ENCODE measurements at regions not wholly inside any gene's neighbourhood (a gene's known extent, or its start where the extent isn't known, plus 50 kb on each side); places are given as distances from the start of the nearest gene placed in this dataset.

DNA sequence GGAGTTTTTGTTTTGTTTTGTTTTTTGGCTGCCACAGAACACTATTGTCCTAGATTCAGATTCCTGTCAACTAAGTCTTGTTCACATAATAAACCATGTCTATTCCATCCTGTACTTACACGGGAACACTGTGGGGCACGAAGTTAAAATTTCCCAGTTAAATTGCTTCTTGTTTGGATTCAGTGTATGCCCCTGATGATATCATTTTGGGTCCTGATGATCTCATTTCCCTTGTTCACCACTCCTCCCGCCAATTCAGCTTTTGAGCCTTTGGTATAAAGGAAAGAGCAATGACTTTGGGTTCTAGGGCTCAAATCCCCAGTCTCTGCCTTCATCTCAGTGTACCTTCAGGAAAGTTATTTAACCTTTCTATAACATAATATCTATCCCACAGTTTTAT is 333.5 kb downstream of the FBXW7 start:
- Histone ChIP-seq H3K27me3 (no peaks in the 10 kb centered on the region), H3K79me2 (ENCODE audit: low read depth) (no peaks in the 10 kb centered on the region)

DNA sequence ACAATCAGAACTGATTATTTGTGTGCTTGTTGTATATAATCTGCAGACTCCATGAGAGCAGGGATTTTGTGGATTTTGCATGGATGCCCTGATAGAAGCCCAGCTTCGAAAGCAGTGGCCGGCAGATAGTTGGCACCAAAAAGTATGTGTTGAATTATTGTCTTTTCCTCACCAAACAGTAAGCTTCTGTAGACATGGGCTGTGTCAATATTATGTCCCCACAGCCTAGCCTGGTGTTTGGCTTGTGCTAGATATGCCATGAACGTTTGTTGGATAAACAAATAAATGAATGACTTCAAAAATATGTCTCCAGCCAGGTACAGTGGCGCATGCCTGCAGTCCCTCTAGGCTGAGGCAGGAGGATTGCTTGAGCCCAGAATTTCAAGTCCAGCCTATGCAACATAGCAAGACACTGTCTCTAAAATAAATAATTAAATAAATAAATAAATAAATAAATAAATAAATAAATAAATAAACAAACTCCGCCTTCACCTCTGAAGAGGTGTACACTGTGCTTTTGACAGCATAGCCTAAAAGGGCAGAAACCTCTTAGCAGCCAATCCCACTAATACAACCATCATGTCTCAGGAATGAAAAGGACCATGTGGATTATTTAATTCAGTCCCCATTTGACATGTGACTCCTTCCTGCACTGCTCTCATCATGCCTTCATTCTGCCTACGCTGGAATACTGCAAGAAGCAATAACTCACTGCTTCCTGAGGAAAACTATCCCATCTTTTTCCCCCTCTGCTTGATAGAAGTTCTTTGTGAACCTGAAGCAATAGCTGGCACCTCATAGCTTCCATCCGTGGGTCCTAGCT is 335.2 kb downstream of the FBXW7 start:
- H3F3A ChIP-seq (ENCODE audit: low read depth): no peaks in the 10 kb centered on the region
- Mint-ChIP-seq H3K36me3 (no peaks in the 10 kb centered on the region), H3K27me3 (ENCODE audit: insufficient read depth, low read depth) (peaks cover 3% of the 10 kb centered on the region), H3K4me3 (no peak overlapping the region), H3K4me1 (no peaks in the 10 kb centered on the region), H3K9me3 (no peaks in the 10 kb centered on the region), H3K27ac (no peak overlapping the region)
- H3K36me3 ChIP-seq: no peaks in the 10 kb centered on the region
- no peaks in the 10 kb centered on the region for H3K79me2 ChIP-seq (ENCODE audit: low read depth)
- H3K27ac ChIP-seq: no peak overlapping the region
- no peak for DNase-seq (ENCODE audit: low spot score)
- H3K4me1 ChIP-seq: no peaks in the 10 kb centered on the region
- H3K9me3 ChIP-seq (ENCODE audit: low read depth): no peaks in the 10 kb centered on the region
- no peak overlapping the region for H3K9ac ChIP-seq
- H3K4me3 ChIP-seq: no peak overlapping the region
- H3K27me3 ChIP-seq: no peaks in the 10 kb centered on the region
- TF ChIP-seq, protein P1, sequence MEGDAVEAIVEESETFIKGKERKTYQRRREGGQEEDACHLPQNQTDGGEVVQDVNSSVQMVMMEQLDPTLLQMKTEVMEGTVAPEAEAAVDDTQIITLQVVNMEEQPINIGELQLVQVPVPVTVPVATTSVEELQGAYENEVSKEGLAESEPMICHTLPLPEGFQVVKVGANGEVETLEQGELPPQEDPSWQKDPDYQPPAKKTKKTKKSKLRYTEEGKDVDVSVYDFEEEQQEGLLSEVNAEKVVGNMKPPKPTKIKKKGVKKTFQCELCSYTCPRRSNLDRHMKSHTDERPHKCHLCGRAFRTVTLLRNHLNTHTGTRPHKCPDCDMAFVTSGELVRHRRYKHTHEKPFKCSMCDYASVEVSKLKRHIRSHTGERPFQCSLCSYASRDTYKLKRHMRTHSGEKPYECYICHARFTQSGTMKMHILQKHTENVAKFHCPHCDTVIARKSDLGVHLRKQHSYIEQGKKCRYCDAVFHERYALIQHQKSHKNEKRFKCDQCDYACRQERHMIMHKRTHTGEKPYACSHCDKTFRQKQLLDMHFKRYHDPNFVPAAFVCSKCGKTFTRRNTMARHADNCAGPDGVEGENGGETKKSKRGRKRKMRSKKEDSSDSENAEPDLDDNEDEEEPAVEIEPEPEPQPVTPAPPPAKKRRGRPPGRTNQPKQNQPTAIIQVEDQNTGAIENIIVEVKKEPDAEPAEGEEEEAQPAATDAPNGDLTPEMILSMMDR (IDR thresholded peaks at IDR 0.05): no peak
- no peak for TF ChIP-seq EZH2 (IDR thresholded peaks at IDR 0.05)
- TF ChIP-seq EZH2phosphoT487 (IDR thresholded peaks at IDR 0.05): no peak
- H3K4me2 ChIP-seq: no peak overlapping the region
- no peaks in the 10 kb centered on the region for H4K20me1 ChIP-seq (ENCODE audit: low read depth)
- H2AFZ ChIP-seq (replicated peaks): no peak overlapping the region

More for the DNA sequence above, 333.5 kb downstream of the FBXW7 start:
- H3K9ac ChIP-seq: no peak overlapping the region
- no peak overlapping the region for H3K27ac ChIP-seq
- no peaks in the 10 kb centered on the region for H3F3A ChIP-seq (ENCODE audit: low read depth)
- H3K27ac Mint-ChIP-seq: no peak overlapping the region
- H4K20me1 ChIP-seq (ENCODE audit: low read depth): no peaks in the 10 kb centered on the region
- H3K36me3 Mint-ChIP-seq: no peaks in the 10 kb centered on the region
- no peak overlapping the region for H3K4me2 ChIP-seq
- peaks cover 3% of the 10 kb centered on the region for H3K27me3 Mint-ChIP-seq (ENCODE audit: insufficient read depth, low read depth)
- TF ChIP-seq EZH2 (IDR thresholded peaks at IDR 0.05): no peak
- TF ChIP-seq EZH2phosphoT487 (IDR thresholded peaks at IDR 0.05): no peak
- TF ChIP-seq, protein P1 (IDR thresholded peaks at IDR 0.05): no peak
- H3K36me3 ChIP-seq: no peaks in the 10 kb centered on the region
- no peak for DNase-seq (ENCODE audit: low spot score)
- no peak overlapping the region for H2AFZ ChIP-seq (replicated peaks)
- no peaks in the 10 kb centered on the region for H3K4me1 ChIP-seq
- H3K4me3 ChIP-seq: no peak overlapping the region
- no peak overlapping the region for H3K4me3 Mint-ChIP-seq
- no peaks in the 10 kb centered on the region for H3K4me1 Mint-ChIP-seq
- no peaks in the 10 kb centered on the region for H3K9me3 ChIP-seq (ENCODE audit: low read depth)
- H3K9me3 Mint-ChIP-seq: no peaks in the 10 kb centered on the region

DNA sequence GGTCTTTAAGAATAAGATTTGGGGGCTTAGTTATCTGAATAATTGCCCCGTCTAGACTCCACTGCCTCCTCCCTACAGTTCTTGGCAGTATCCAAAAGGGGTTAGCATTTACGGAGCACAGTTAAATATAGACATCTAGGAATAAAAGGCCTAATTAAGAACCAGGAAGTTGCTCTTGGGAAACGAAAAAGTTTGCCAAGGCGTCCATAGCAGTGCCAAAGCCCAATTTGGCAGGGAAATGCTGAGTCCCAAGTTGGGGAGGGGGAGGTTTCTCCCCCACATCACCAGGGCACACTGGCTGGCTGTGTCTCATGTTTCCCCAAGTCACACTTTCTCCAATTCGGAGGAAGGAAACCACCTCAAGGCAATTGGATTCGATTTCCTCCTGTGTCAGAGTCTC is 338.7 kb downstream of the FBXW7 start:
- no peaks in the 10 kb centered on the region for H3K4me1 ChIP-seq
- H3K4me1 Mint-ChIP-seq: no peaks in the 10 kb centered on the region
- H3K79me2 ChIP-seq (ENCODE audit: low read depth): no peaks in the 10 kb centered on the region
- no peak overlapping the region for H3K4me3 ChIP-seq
- H3K36me3 ChIP-seq: no peaks in the 10 kb centered on the region
- no peak overlapping the region for H3K27ac ChIP-seq
- no peaks in the 10 kb centered on the region for H3K27me3 ChIP-seq
- H3K4me3 Mint-ChIP-seq: no peak overlapping the region
- peaks cover 3% of the 10 kb centered on the region for H3K27me3 Mint-ChIP-seq (ENCODE audit: insufficient read depth, low read depth)
- H3K9me3 ChIP-seq (ENCODE audit: low read depth): no peaks in the 10 kb centered on the region
- H2AFZ ChIP-seq (replicated peaks): no peak overlapping the region
- H3F3A ChIP-seq (ENCODE audit: low read depth): no peaks in the 10 kb centered on the region
- H3K9me3 Mint-ChIP-seq: no peaks in the 10 kb centered on the region
- no peaks in the 10 kb centered on the region for H4K20me1 ChIP-seq (ENCODE audit: low read depth)
- no peak overlapping the region for H3K4me2 ChIP-seq
- H3K27ac Mint-ChIP-seq: no peak overlapping the region
- no peaks in the 10 kb centered on the region for H3K36me3 Mint-ChIP-seq
- DNase-seq (ENCODE audit: low spot score): no peak
- TF ChIP-seq EZH2phosphoT487 (IDR thresholded peaks at IDR 0.05) (no peak), EZH2 (IDR thresholded peaks at IDR 0.05) (no peak)
- TF ChIP-seq, protein P1 (IDR thresholded peaks at IDR 0.05): no peak
- no peak overlapping the region for H3K9ac ChIP-seq
